ENCODE measurements at regions not wholly inside any gene's neighbourhood (a gene's known extent, or its start where the extent isn't known, plus 50 kb on each side); places are given as distances from the start of the nearest gene placed in this dataset.
"Not testable (repeated sequence)": the region's sequence is repeated elsewhere in the genome, so short reads cannot be mapped to it uniquely, and the experiment has no call there.

DNA sequence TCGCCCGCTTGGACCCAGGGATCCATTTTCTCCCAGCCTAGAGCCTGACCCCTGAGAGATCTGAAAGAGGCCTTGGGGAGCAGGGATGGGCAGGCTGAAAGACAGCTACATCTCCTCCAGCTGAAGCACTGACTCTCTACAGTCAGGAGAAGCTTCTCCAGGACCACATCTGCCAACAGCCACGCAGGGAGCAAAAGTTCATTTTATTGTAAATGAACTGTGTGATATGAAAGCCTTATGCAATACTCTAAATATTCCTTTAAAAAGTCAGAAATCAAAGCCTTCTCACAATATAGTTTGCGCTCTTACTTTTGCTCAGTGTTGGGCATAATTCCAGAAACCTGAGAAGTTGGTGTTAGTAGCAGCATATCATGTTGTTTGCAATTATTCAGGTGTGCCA, 428.9 kb upstream of the RAB6C start:
- DNase-seq: no peak

DNA sequence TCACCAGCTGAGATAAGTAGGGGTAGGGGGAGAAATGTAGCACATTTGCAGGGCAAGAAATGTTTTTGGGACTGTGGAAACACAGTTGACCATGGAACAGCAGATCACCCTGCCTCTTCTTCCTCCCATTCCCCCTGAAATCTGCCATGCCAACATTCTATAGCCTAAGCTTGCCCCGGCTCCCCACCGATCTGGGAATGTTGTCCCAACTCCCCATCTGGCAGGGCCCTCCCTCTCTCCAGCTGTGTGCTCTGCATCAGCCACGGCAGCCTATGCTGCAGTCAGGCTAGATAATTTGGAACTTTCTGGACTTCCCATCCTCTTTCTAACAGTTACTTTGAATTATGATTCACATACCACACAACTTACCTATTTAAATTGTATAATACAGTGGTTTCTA, 425.1 kb upstream of the RAB6C start:
- no peak for DNase-seq

DNA sequence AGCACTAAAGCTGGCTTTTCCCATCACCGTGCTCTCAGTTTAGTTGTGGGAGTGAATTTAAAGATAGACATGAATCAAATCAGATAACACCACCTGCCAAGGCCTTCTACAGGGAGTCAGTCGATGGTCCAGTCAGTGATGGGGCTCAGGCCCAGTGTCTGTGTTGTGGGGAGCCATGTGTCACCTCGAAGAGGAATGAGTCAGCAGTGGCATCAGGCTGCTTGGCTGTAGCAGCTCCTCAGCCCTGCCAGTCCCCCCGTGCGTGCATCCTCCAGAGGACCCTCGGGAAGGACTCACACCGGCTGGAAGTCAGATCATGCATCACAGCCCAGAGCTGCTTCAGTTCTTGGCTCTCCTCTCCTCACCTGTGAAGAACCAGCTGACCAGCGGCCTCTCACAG, 420.4 kb upstream of the RAB6C start:
- no peak for DNase-seq

DNA sequence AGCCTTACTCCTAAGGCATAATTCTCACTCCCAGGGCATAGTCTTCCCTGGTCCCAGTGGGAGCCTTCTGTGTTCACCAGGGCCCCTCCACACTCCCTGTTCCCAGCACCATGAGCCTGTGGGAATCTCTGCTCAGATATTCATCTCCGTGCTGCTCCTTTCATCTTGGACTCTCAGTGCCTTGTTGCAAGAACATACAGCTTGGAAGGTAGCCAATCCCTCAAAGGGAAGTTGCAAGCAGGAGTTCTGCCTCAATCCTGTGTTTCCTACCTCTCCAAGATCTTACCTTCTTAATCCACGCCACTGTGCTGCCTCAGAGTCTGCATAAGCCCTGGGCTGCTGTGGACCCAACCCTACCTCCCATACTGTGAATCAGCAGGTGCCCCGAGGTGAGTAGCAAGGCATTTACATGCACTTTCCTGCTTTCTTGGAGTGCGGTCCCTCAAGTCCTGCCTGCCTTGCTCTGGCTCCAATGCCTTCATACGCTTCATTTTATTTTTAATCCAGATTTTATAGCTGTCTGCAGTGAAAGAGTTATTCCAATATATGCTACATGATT, 413.8 kb upstream of the RAB6C start:
- no peak for DNase-seq

DNA sequence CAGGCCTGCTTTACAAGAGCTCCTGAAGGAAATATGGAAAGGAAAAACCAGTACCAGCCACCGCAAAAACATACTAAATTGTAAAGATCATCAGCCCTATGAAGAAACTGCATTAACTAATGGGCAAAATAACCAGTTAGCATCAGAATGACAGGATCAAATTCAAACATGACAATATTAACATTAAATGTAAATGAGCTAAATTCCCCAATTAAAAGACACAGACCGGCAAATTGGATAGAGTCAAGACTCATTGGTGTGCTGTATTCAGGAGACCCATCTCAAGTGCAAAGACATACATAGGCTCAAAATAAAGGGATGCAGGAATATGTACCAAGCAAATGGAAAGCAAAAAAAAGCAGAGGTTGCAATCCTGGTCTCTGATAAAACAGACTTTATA, 408.7 kb upstream of the RAB6C start:
- DNase-seq: not testable (repeated sequence)

DNA sequence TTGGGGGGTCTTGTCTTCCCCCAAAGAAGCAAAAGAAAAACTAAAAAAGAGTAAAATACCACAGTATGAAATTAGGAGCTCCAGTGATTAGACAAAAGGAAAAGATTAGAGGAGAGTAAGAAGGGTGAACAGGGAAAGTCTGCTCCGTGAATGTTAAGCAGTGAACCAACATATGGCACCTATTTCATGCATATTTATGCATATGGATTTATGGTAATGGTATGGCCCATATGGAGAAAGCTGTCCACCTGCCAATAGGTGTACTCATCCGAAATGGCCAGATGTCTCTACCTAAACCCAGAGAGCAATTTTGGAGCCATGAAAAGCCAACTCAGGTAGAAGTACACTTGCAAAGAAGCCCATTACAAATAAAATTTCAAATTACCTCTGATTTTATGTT, 404.0 kb upstream of the RAB6C start:
- DNase-seq: no peak

DNA sequence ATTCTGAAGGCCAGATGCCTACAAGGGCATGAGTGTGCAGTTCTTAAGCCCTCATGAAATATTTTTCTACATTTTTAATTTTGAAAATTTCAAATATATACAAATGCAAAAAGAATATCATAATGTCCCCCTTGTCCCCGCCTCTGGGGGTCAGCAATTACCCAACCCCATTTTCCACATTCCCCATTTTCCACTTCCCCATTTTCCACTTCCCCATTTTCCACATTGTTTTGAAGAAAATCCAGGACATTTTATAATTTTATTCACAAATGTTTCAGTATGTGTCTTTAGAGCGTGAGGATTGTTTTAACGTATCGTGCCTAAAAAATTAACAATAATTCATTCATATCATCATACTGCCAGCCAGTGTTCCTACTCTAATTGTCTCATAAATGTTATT, 403.6 kb upstream of the RAB6C start:
- DNase-seq: no peak

DNA sequence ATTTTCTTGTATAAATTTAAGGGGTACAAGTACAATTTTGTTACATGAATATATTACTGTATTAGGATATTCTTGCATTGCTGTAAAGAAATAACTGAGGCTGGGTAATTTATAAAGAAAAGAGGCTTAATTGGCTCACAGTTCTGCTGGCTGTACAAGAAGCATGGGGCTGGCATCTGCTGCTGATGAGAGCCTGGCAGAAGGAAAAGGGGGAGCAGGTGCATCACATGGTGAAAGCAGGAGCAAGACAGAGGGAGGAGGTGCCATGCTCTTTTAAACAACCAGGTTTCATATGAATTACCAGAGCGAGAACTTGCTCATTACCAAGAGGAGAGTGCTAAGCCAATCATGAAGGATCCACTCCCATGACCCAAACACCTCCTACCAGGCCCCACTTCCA, 399.5 kb upstream of the RAB6C start:
- no peak for DNase-seq

DNA sequence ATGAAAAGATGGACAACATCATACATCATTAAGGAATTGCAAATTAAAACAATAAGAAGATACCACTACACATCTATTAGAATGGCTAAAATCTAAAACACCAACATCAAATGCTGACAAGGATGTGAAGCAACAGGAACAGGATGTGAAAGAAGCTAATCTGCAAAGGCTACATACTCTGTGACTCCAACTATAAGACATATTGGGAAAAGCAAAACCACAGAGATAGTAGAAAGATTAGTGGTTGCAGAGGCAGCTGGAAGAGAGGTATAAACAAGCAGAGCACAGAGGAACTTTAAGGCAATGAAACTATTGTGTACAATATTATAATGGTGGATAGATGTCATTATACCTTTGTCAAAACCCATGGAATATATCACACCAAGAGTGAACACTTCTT, 393.7 kb upstream of the RAB6C start:
- no peak for DNase-seq

DNA sequence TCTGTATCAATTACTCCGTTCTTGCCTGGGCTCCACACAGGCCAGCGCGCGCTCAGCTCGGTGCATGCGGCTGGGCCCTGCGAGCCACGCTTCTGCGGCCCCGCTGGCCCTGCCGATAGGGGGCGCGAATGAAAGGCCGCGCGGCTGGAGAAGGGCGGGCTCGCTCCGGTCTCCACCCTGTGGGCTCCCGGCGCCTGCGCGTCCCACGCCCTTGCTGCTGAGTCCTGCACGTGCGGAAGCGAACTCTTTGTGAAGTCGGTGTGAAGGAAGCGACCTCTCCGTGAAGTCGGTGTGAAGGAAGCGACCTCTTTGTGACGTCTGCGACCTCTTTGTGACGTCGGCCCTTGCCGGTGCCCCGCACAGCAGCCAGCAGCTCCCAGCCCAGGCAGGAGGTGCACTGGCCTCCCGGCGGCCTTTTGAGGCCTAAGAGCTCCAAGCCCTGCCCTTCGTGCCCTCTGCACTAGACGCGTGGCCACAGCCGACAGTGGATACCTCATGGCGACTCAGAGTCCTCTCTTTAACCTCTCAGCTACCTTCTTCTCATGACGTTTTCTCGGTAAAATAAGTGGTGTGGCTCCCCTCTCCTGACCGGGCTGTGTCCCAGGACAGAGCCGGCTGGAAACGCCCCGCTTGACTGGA, 391.9 kb upstream of the RAB6C start:
- no peak for DNase-seq

DNA sequence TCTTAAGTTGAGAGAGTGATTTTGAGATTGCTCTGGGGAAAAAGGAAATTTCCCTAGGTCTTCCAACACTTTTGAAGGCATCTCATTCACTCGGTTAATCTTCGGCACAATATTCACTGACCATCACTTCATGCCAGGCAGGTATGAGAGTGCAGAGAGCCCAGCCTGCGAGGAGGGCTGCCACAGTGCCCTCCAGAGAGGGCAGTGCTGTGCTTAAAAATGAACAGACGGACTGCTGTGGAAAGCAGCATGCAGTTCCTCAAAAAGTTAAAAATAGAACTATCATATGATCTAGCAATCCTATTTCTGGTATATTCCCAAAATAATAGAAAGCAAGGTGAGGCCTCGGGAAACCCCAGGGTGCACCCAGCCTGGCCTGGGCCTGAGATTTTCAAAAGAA, 374.9 kb upstream of the RAB6C start:
- DNase-seq: no peak

DNA sequence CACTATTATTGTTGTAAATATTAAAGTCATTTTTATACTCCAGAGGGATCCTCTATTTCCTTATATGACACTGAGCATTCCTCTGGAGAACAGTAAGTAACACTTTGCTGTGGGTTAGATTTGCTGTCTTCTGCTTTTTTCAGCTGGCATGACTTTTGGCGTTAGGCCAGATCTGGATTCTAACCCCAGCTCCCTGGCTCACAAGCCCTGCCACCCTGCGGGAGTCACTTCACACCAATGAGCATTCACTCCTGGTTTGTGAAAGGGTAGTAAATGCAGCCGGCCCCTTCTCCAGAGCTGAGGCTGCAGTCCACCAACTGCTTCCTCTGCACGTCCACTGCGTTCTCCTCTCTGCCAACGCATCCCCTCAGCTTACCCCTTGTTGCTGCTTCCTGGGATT, 373.8 kb upstream of the RAB6C start:
- no peak for DNase-seq

DNA sequence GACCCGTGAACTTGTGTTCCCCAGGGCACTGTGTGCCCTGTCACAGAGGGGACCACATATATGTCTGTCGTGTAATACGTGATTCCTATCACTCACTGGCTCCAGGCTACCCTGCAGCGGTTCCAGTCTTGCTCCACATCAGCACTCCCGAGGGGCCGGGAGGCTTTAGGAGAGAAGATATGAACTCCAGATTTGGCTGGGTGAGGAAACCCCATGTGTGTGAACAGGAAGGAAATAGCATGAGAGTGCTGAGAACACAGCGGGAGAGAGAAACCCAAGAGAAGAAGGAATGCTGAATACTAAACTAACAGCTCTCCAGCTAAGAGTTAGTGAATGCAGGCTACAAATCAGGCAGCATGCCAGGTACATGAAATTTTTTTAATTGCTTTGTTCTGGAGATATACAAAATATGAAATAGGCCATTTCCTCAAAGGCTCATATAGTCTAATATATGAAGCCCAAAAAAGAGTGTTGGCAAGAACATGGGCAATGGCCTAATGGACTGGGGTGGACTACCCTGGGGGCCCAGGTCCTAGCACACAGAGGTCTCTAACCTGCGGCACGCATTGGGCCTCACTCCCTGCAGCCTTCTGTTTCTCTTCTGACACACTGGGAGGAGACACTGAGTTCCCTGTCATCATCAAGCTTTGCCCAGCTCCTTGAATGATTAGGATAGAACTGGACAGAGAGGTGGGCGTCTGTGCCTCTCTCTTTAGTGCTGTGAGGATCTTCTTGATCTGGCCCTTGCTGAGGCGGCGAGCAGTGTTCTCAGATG, 372.8 kb upstream of the RAB6C start:
- no peak for DNase-seq

DNA sequence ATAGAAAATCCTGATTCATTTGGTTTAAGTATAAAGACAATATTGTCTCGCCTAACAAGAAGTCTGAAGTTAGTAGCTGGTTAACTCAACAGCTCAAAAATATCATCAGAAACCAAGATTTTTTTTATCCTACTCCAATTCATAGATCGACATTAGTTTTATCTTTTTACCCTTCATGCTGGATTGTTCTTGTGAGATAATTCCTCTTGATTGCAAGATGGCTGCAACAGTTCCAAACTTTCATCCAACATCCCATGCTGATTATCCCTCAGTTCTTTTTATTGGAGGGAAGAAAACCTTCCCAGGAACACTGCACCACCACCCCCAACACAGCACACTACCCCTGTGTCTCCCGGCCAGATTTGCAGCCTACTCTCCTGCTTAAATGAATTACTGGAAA, 370.2 kb upstream of the RAB6C start:
- DNase-seq: no peak

DNA sequence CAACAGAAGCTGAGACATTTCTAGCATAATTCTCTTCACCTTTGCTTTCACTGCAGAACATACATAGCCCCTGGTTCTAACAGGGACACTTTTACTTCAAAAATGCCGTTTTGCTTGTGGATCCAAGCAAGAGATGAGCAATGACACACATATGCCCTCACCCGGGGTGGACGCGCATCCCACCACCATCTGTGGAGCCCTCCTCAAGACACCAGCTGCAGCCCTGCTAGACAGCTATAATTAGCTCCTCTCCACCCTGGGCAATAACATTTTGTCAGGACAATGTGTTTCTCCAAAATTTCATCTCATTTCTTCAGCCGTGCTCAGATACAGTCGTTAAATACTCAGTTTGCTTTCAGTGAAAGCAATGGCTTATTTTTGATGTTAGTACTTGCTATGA, 368.7 kb upstream of the RAB6C start:
- DNase-seq: no peak

DNA sequence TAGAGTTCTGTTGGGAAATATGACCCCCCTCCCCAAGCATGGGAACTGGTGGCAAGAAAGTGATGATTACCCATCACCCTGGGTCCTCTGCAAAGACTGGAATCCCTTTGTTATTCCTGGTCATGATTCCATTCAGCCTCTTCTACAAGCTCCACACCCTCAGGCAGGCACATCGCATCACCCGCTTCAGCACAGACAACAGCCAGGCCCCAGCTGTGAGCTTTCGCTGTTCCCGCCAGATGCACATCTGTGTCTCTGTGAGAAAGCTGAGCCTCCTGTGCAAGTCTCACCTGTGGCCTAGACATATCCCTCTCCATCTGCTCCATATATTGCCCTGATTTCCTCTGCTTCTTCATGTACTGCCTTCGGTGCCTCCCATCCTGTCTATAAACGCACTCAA, 368.0 kb upstream of the RAB6C start:
- no peak for DNase-seq

DNA sequence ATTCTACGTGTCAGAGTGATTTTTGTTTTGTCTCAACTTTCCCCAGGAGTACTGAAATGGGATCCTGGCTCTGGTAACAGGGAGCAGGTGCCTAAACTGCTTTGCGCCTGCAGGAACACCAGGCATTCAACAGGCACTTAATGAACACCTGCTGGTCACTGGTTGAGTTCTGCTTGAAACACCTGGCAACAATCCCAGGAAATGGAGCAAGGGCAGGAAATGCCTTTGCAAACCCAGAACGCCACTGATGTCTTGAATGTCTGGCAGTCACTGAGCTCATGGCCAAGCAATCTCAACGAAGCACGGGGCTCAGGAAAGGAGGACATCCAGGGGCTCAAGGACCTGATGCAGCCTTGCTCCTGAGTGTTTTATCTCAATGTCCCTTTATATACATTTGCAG, 360.0 kb upstream of the RAB6C start:
- DNase-seq: no peak

DNA sequence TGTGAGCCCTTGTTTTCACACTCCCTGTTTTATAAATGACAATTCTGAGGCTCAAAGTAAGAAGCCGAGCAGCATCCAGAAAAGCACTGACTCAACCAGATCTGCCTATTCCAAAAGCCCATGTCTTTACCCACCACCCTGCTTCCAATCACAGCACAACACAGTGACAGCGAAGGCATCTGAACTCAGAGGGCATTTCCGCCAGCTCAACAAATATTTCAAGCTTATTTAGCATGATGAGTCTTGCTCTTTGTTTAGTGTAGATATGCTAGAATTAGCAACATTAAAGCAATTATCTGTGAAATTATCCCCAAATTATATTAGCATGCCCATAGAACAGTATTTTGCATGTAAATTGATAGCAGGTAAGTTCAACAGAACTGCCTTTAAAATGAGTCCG, 359.1 kb upstream of the RAB6C start:
- no peak for DNase-seq

DNA sequence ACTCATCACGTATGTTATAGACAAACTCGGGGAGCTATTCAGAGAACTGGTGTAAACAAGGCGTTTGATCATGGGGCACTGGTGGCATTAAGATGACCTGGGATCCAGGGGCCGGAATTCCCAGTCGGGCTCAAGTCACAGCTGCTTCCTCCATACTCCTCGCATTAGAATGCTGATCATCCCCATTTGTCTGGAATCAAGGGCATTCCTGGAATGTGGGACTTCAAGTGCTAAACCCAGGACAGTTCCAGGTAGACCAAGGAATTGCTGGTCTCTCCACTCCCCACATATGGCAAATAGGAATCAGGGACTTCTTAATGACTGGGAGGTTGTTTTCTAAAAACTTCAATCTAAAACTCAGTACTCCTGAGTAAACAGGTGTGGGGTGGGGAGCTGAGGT, 355.7 kb upstream of the RAB6C start:
- no peak for DNase-seq

DNA sequence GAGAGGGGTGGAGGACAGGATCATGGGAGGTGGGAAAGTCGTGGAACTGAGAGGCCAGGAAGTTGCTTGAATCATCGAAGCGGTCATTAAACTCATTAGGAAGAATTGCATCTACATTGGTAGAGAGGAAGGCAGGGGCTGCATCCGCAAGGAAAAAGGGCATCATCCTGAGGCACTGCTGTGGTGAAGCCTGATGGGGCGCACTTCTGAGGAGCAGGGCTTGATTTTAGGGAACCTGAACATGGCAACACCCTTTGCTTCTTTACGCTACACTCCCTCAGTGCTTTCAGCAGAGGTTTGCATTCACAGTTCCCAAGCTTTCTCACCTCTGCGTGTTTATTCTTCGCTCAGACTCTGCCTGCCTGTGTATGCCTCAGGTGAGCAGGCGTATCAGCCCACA, 352.0 kb upstream of the RAB6C start:
- DNase-seq: no peak

DNA sequence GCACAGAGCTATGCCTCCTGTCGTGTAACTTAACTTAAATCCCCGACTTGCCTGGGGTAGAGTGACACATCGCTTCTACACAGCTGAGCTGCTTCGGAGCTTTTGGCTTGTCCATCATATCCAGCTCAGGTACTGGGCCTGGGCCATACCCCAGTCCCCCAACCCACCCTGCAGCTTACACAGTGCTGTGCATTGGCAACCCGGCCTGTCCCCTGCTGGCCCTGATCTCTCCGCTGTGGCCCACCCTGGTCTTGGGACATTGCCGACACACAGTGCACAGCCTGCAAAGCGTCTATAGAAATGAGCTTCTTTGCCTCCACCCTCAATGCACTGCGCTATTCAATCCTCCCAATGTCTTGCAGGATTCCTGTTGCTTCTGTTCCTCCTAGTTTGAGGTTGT, 342.8 kb upstream of the RAB6C start:
- no peak for DNase-seq

DNA sequence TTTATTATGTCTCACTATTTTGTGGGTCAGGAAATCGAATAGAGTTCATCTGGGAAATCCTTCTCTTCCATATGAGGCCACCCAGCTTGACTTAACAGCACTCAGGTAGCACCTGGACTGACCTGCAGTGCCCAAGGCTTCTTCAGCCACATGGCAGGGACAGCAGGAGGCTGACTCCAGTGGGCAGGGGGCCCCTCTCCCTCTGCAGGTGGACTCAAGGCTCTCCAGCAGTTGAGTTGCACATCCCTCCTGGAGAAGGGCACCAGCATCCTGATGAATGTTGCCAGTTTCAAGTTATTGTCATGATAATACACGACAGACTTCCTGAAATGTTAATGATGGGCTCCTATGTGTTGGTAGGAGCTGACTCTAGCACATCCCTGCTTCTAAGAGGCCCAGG, 338.1 kb upstream of the RAB6C start:
- DNase-seq: no peak

DNA sequence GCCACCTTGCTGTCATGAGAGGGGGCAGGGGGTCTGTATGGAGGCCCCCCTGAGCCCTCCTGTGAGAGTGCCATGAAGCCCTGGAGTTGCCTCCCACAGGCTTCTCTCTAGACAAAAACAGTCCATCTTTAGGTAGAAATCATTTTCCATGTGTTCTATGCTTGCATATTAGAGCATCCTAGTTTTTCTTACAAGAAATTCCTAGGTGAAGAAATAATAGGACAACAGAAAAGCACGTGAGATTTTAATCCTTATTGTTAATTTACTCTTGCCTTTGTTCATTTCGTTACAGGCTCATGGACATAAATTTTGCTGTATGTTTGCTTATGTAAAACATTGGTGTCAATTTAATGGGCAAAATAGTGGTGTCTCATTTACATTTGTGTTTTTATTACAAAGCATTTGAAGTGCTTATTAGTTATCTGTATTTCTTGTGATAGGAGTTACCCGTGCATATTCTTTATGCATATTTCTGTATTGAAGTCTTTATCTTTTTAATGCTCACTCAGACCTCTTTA, 336.9 kb upstream of the RAB6C start:
- DNase-seq: no peak

DNA sequence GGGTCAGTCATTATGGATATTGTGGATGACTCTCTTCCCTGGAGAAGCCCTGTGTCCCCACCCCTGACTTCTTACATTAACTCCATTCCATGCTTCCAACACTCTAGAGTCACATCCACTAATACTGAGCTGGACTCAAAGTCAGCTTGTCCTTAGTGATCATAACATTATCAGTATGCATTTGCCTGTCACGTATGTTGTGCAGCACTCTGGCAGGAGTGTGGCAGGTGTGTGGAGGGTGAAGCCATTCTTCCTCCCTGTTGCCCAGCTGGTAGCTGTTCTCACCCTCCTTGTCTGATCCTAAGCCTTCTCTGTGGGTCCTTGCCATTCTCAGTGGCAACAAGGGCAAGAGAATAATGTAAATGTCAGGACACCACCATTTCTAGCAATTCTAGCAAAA, 334.1 kb upstream of the RAB6C start:
- no peak for DNase-seq

DNA sequence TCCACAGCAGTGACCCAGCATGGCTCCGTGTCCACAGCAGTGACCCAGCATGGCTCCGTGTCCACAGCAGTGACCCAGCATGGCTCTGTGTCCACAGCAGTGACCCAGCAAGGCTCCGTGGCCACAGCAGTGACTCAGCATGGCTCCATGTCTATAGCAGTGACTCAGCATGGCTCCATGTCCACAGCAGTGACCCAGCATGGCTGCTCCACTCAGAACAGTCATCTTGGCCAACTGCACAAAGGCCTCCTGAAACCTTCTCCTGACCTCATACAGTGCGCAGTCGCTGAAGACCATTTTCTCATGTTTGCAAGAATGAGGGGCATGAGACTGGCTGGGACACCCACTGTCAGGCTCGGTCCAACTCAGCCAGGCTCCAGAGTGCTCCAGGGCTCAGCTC, 333.4 kb upstream of the RAB6C start:
- DNase-seq: no peak

Measured in cerebellar nuclear complex (tissue), 1 donor.